Neural progenitor cell (in vitro differentiated cells): ENCODE measurements at regions not wholly inside any gene's neighbourhood (a gene's known extent, or its start where the extent isn't known, plus 50 kb on each side); places are given as distances from the start of the nearest gene placed in this dataset.

Experiments used
- DNase-seq: peaks from one replicate; pipeline ENCODE4 v3.0.0-alpha.2; 2016; ENCODE audit warnings: low spot score
- H2AFZ ChIP-seq: fragments of 200-600 bp; sonication (generic); replicated peaks from 2 replicates; pipeline ENCODE4 v1.6.1; 2016; ENCODE audit warnings: antibody characterized with exemption
- H3F3A ChIP-seq: fragments of 200-600 bp; sonication (generic); 2 replicates; pipeline ENCODE4 v1.6.1; 2016; ENCODE audit warnings: antibody characterized with exemption, low read depth
- H3K27ac ChIP-seq: fragments of 200-600 bp; sonication (generic); 2 replicates; pipeline ENCODE4 v1.5.1; 2016; ENCODE audit warnings: mild to moderate bottlenecking
- H3K27me3 ChIP-seq: fragments of 200-600 bp; sonication (generic); 2 replicates; pipeline ENCODE4 v1.6.1; 2016; ENCODE audit warnings: mild to moderate bottlenecking, moderate library complexity
- H3K36me3 ChIP-seq: fragments of 200-600 bp; sonication (generic); 2 replicates; pipeline ENCODE4 v1.5.1; 2016
- H3K4me1 ChIP-seq: fragments of 200-600 bp; sonication (generic); 2 replicates; pipeline ENCODE4 v1.6.1; 2016; ENCODE audit warnings: mixed run types
- H3K4me2 ChIP-seq: fragments of 200-600 bp; sonication (generic); 2 replicates; pipeline ENCODE4 v1.6.1; 2016
- H3K4me3 ChIP-seq: fragments of 200-600 bp; sonication (generic); 2 replicates; pipeline ENCODE4 v1.5.1; 2016
- H3K79me2 ChIP-seq: fragments of 200-600 bp; sonication (generic); 2 replicates; pipeline ENCODE4 v1.6.1; 2016; ENCODE audit warnings: low read depth
- H3K9ac ChIP-seq: fragments of 200-600 bp; sonication (generic); 2 replicates; pipeline ENCODE4 v1.6.1; 2016
- H3K9me3 ChIP-seq: fragments of 200-600 bp; sonication (generic); 2 replicates; pipeline ENCODE4 v1.5.1; 2016; ENCODE audit warnings: low read depth
- H4K20me1 ChIP-seq: fragments of 200-600 bp; sonication (generic); 2 replicates; pipeline ENCODE4 v1.6.1; 2016; ENCODE audit warnings: low read depth
- H3K27ac Mint-ChIP-seq: 3 replicates; pipeline ENCODE4 v1.8.0; 2021; ENCODE audit warnings: mixed read lengths
- H3K27me3 Mint-ChIP-seq: 2 replicates; pipeline ENCODE4 v1.8.0; 2022; ENCODE audit warnings: low read depth, mild to moderate bottlenecking, inconsistent platforms, moderate library complexity, mixed read lengths; ENCODE audit not compliant: insufficient read depth
- H3K36me3 Mint-ChIP-seq: 3 replicates; pipeline ENCODE4 v1.8.0; 2021; ENCODE audit warnings: mixed read lengths
- H3K4me1 Mint-ChIP-seq: 3 replicates; pipeline ENCODE4 v1.8.0; 2021; ENCODE audit warnings: mixed read lengths
- H3K4me3 Mint-ChIP-seq: 3 replicates; pipeline ENCODE4 v1.8.0; 2021; ENCODE audit warnings: mild to moderate bottlenecking, moderate library complexity, mixed read lengths
- H3K9me3 Mint-ChIP-seq: 3 replicates; pipeline ENCODE4 v1.8.0; 2020; ENCODE audit warnings: mixed read lengths
- CTCF ChIP-seq: fragments of 200-600 bp; sonication (generic); IDR thresholded peaks from 2 replicates; pipeline ENCODE4 v1.5.1; 2017; ENCODE audit warnings: antibody characterized with exemption, mild to moderate bottlenecking
- EZH2 ChIP-seq: fragments of 200-600 bp; sonication (generic); IDR thresholded peaks from 2 replicates; pipeline ENCODE4 v1.6.1; 2017; ENCODE audit warnings: antibody characterized with exemption, mild to moderate bottlenecking, moderate library complexity
- EZH2phosphoT487 ChIP-seq: fragments of 200-600 bp; sonication (generic); IDR thresholded peaks from 2 replicates; pipeline ENCODE4 v1.6.1; 2017; ENCODE audit warnings: antibody characterized with exemption

GRCh38 chr10:78555128-78555527, 513.6 kb upstream of the ZMIZ1 start:
- peaks cover 8% of the 10 kb centered on the region for H3K27me3 Mint-ChIP-seq
- H3K4me3 Mint-ChIP-seq: no peak overlapping the region
- H3K9me3 ChIP-seq: no peaks in the 10 kb centered on the region
- H3K4me2 ChIP-seq: no peak overlapping the region
- H3K4me1 Mint-ChIP-seq: peaks cover 59% of the 10 kb centered on the region
- H3K36me3 ChIP-seq: no peaks in the 10 kb centered on the region
- TF ChIP-seq CTCF (no peak), EZH2phosphoT487 (no peak), EZH2 (no peak)
- H3K36me3 Mint-ChIP-seq: peaks cover 2% of the 10 kb centered on the region
- H3K9ac ChIP-seq: no peak overlapping the region
- H2AFZ ChIP-seq: no peak overlapping the region
- peaks cover 33% of the 10 kb centered on the region for H3F3A ChIP-seq
- H3K4me3 ChIP-seq: no peak overlapping the region
- no peaks in the 10 kb centered on the region for H3K9me3 Mint-ChIP-seq
- H3K79me2 ChIP-seq: no peaks in the 10 kb centered on the region
- no peak overlapping the region for H3K27ac Mint-ChIP-seq
- peaks cover 50% of the 10 kb centered on the region for H3K4me1 ChIP-seq
- no peak for DNase-seq
- H3K27me3 ChIP-seq: no peaks in the 10 kb centered on the region
- H3K27ac ChIP-seq: no peak overlapping the region
- H4K20me1 ChIP-seq: no peaks in the 10 kb centered on the region

- no peaks in the 10 kb centered on the region for H3K79me2 ChIP-seq
- H2AFZ ChIP-seq: no peak overlapping the region
- Mint-ChIP-seq H3K4me1 (peaks cover 50% of the 10 kb centered on the region), H3K4me3 (no peak overlapping the region), H3K9me3 (no peaks in the 10 kb centered on the region), H3K27me3 (peaks cover 6% of the 10 kb centered on the region), H3K36me3 (peaks cover 2% of the 10 kb centered on the region), H3K27ac (no peak overlapping the region)
- DNase-seq: no peak
- no peak overlapping the region for H3K4me3 ChIP-seq
- H3K27ac ChIP-seq: no peak overlapping the region
- no peak overlapping the region for H3K9ac ChIP-seq
- TF ChIP-seq EZH2phosphoT487: no peak
- TF ChIP-seq CTCF: no peak
- no peak for TF ChIP-seq EZH2
- no peak overlapping the region for H3K4me2 ChIP-seq
- no peaks in the 10 kb centered on the region for H3K36me3 ChIP-seq
- peaks cover 40% of the 10 kb centered on the region for H3K4me1 ChIP-seq
- H4K20me1 ChIP-seq: no peaks in the 10 kb centered on the region
- H3K27me3 ChIP-seq: no peaks in the 10 kb centered on the region
- peaks cover 31% of the 10 kb centered on the region for H3F3A ChIP-seq
- no peaks in the 10 kb centered on the region for H3K9me3 ChIP-seq
These were observed 511.9 kb upstream of the ZMIZ1 start for GRCh38 chr10:78556705-78557432.

GRCh38 chr10:78557433-78557925, 511.3 kb upstream of the ZMIZ1 start:
- Mint-ChIP-seq H3K4me3 (no peak overlapping the region), H3K9me3 (no peaks in the 10 kb centered on the region), H3K27me3 (peaks cover 6% of the 10 kb centered on the region), H3K27ac (no peak overlapping the region), H3K36me3 (peaks cover 2% of the 10 kb centered on the region), H3K4me1 (peaks cover 44% of the 10 kb centered on the region)
- no peak for DNase-seq
- no peaks in the 10 kb centered on the region for H3K27me3 ChIP-seq
- H3K36me3 ChIP-seq: no peaks in the 10 kb centered on the region
- H2AFZ ChIP-seq: no peak overlapping the region
- no peaks in the 10 kb centered on the region for H4K20me1 ChIP-seq
- H3K4me3 ChIP-seq: no peak overlapping the region
- no peak overlapping the region for H3K9ac ChIP-seq
- peaks cover 27% of the 10 kb centered on the region for H3F3A ChIP-seq
- no peak overlapping the region for H3K27ac ChIP-seq
- H3K9me3 ChIP-seq: no peaks in the 10 kb centered on the region
- no peak overlapping the region for H3K4me2 ChIP-seq
- H3K4me1 ChIP-seq: peaks cover 34% of the 10 kb centered on the region
- no peaks in the 10 kb centered on the region for H3K79me2 ChIP-seq
- TF ChIP-seq CTCF: no peak
